ENCODE measurements at regions not wholly inside any gene's neighbourhood (a gene's known extent, or its start where the extent isn't known, plus 50 kb on each side); places are given as distances from the start of the nearest gene placed in this dataset.

GRCh38 chr17:72421128-72422092, 300.6 kb downstream of the SOX9 start:
- DNase-seq (ENCODE audit: extremely low read depth, low read depth, low spot score) = peak; percentile 95

GRCh38 chr17:72422204-72422504, 301.3 kb downstream of the SOX9 start:
- DNase-seq (ENCODE audit: extremely low read depth, low read depth, low spot score) = no peak

- peak; percentile 20 for DNase-seq (ENCODE audit: extremely low read depth, low read depth, low spot score)
Observed at GRCh38 chr17:72422505-72423285, 301.9 kb downstream of the SOX9 start.

GRCh38 chr17:72423286-72423589, 302.4 kb downstream of the SOX9 start:
- DNase-seq (ENCODE audit: extremely low read depth, low read depth, low spot score) = no peak

- no peak for DNase-seq (ENCODE audit: extremely low read depth, low read depth, low spot score)
Observed at GRCh38 chr17:72423718-72424117, 302.9 kb downstream of the SOX9 start.

- no peak for DNase-seq (ENCODE audit: extremely low read depth, low read depth, low spot score)
Observed at GRCh38 chr17:72424505-72425117, 303.8 kb downstream of the SOX9 start.

- DNase-seq (ENCODE audit: extremely low read depth, low read depth, low spot score) = no peak
Observed at GRCh38 chr17:72425133-72425793, 304.4 kb downstream of the SOX9 start.

GRCh38 chr17:72425794-72426168, 305.0 kb downstream of the SOX9 start:
- no peak for DNase-seq (ENCODE audit: extremely low read depth, low read depth, low spot score)

GRCh38 chr17:72426321-72426720, 305.5 kb downstream of the SOX9 start:
- DNase-seq (ENCODE audit: extremely low read depth, low read depth, low spot score) = no peak

- no peak for DNase-seq (ENCODE audit: extremely low read depth, low read depth, low spot score)
Observed at GRCh38 chr17:72426948-72427760, 306.3 kb downstream of the SOX9 start.

GRCh38 chr17:72427761-72428109, 306.9 kb downstream of the SOX9 start:
- DNase-seq (ENCODE audit: extremely low read depth, low read depth, low spot score) = no peak

GRCh38 chr17:72429066-72429638, 308.3 kb downstream of the SOX9 start:
- no peak for DNase-seq (ENCODE audit: extremely low read depth, low read depth, low spot score)

GRCh38 chr17:72430611-72431432, 310.0 kb downstream of the SOX9 start:
- no peak for DNase-seq (ENCODE audit: extremely low read depth, low read depth, low spot score)

GRCh38 chr17:72432143-72432621, 311.4 kb downstream of the SOX9 start:
- DNase-seq (ENCODE audit: extremely low read depth, low read depth, low spot score) = no peak

- no peak for DNase-seq (ENCODE audit: extremely low read depth, low read depth, low spot score)
Observed at GRCh38 chr17:72432881-72433280, 312.1 kb downstream of the SOX9 start.

GRCh38 chr17:72433797-72434196, 313.0 kb downstream of the SOX9 start:
- DNase-seq (ENCODE audit: extremely low read depth, low read depth, low spot score) = no peak

- DNase-seq (ENCODE audit: extremely low read depth, low read depth, low spot score) = no peak
Observed at GRCh38 chr17:72434581-72434980, 313.8 kb downstream of the SOX9 start.

- no peak for DNase-seq (ENCODE audit: extremely low read depth, low read depth, low spot score)
Observed at GRCh38 chr17:72434991-72435618, 314.3 kb downstream of the SOX9 start.

- no peak for DNase-seq (ENCODE audit: extremely low read depth, low read depth, low spot score)
Observed at GRCh38 chr17:72438783-72439182, 318.0 kb downstream of the SOX9 start.
